ENCODE measurements at regions not wholly inside any gene's neighbourhood (a gene's known extent, or its start where the extent isn't known, plus 50 kb on each side); places are given as distances from the start of the nearest gene placed in this dataset.

DNA sequence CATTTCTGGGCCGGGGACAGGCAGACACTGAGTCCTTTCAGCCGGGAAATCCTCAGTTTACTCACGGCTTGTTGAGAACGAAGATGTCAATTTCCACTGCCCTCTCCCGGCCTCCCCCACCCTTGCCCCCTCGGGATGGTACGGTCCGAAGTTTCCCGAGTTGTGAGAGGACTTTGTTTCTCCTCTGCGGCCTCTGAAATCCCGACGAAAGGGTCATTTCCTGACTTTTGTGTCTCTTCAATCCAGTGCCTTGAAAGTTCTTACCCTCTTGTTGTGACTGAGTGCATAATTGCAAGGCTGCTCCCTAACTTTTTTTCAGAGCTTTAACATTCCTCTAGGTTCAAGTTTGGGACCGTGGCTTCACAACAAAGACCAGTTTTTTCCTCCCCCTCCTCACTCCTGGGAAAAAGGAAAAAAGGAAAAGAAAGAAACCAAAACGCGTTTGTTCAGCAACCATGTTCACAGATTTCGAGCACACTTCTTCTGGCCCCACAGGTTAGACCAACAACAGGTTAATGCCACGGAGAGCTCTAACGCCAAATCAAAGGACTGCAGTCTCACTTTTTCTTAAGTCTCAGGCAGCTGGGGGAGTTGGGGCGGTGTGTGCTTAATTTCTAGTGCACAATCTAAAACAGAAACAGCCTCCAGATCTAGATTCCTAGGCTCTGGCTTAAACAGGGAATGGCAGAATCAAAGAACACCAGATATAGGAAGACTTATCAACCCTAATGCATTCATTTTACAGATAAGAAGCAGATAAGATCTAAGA lies 138.9 kb downstream of the TMCO5A start:
- TF ChIP-seq MAFK (IDR thresholded peaks at IDR 0.05; ENCODE audit: low read depth, low read length) = no peak
- TF ChIP-seq, protein P1, sequence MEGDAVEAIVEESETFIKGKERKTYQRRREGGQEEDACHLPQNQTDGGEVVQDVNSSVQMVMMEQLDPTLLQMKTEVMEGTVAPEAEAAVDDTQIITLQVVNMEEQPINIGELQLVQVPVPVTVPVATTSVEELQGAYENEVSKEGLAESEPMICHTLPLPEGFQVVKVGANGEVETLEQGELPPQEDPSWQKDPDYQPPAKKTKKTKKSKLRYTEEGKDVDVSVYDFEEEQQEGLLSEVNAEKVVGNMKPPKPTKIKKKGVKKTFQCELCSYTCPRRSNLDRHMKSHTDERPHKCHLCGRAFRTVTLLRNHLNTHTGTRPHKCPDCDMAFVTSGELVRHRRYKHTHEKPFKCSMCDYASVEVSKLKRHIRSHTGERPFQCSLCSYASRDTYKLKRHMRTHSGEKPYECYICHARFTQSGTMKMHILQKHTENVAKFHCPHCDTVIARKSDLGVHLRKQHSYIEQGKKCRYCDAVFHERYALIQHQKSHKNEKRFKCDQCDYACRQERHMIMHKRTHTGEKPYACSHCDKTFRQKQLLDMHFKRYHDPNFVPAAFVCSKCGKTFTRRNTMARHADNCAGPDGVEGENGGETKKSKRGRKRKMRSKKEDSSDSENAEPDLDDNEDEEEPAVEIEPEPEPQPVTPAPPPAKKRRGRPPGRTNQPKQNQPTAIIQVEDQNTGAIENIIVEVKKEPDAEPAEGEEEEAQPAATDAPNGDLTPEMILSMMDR (conservative IDR thresholded peaks at IDR 0.05; ENCODE audit: low read depth, low read length) = no peak
- TF ChIP-seq POLR2A (IDR thresholded peaks at IDR 0.05; ENCODE audit: low read depth, low read length) = no peak
- TF ChIP-seq CHD1 (IDR thresholded peaks at IDR 0.05; ENCODE audit: low read depth, low read length) = no peak

Measured in IMR-90 (cell line).